Osteoblast (primary cell): ENCODE measurements at regions not wholly inside any gene's neighbourhood (a gene's known extent, or its start where the extent isn't known, plus 50 kb on each side); places are given as distances from the start of the nearest gene placed in this dataset.

Experiments used
- DNase-seq: peaks from one replicate; pipeline ENCODE4 v3.0.0; 2011; ENCODE audit warnings: low spot score, mixed read lengths; ENCODE audit not compliant: insufficient read length; ENCODE audit errors: missing footprints
- H2AFZ ChIP-seq: 2 replicates; pipeline ENCODE4 v1.6.0; 2011; ENCODE audit warnings: mild to moderate bottlenecking, low read length
- H3K27ac ChIP-seq: 2 replicates; pipeline ENCODE4 v1.5.1; 2011; ENCODE audit warnings: mild to moderate bottlenecking, low read depth, low read length, moderate library complexity
- H3K27me3 ChIP-seq: 2 replicates; pipeline ENCODE4 v1.6.0; 2012; ENCODE audit warnings: mild to moderate bottlenecking, control low read depth, inconsistent platforms, low read length, moderate library complexity; ENCODE audit not compliant: insufficient read depth
- H3K36me3 ChIP-seq: 2 replicates; pipeline ENCODE4 v1.5.1; 2011; ENCODE audit warnings: mild to moderate bottlenecking, low read length, control low read depth, moderate library complexity; ENCODE audit not compliant: insufficient read depth
- H3K4me1 ChIP-seq: 2 replicates; pipeline ENCODE4 v1.5.1; 2011; ENCODE audit warnings: mild to moderate bottlenecking, low read length, control low read depth, moderate library complexity; ENCODE audit not compliant: insufficient read depth
- H3K4me2 ChIP-seq: 2 replicates; pipeline ENCODE4 v1.6.0; 2011; ENCODE audit warnings: mild to moderate bottlenecking, low read length; ENCODE audit not compliant: insufficient read depth
- H3K4me3 ChIP-seq: fragments of 200-600 bp; sonication (generic); 3 replicates; pipeline ENCODE4 v1.5.1; 2012; ENCODE audit warnings: mild to moderate bottlenecking, low read length, inconsistent platforms; ENCODE audit not compliant: insufficient read depth
- H3K79me2 ChIP-seq: 2 replicates; pipeline ENCODE4 v1.6.0; 2012; ENCODE audit warnings: mild to moderate bottlenecking, low read length, control low read depth, inconsistent platforms; ENCODE audit not compliant: insufficient read depth
- H3K9me3 ChIP-seq: 2 replicates; pipeline ENCODE4 v1.5.1; 2011; ENCODE audit warnings: low read depth, low read length, control low read depth
- H4K20me1 ChIP-seq: 2 replicates; pipeline ENCODE4 v1.6.0; 2012; ENCODE audit warnings: mild to moderate bottlenecking, low read length, control low read depth; ENCODE audit not compliant: insufficient read depth
- CTCF ChIP-seq: IDR thresholded peaks from 2 replicates; pipeline ENCODE4 v1.5.1; 2011; ENCODE audit warnings: mild to moderate bottlenecking, low read depth, low read length, moderate library complexity; ENCODE audit errors: extremely low read depth

- no peak for TF ChIP-seq CTCF
- H2AFZ ChIP-seq: no peak overlapping the region
- H3K27ac ChIP-seq: no peak overlapping the region
- no peak for DNase-seq
- no peaks in the 10 kb centered on the region for H3K36me3 ChIP-seq
- no peaks in the 10 kb centered on the region for H3K4me1 ChIP-seq
- no peaks in the 10 kb centered on the region for H4K20me1 ChIP-seq
- no peaks in the 10 kb centered on the region for H3K79me2 ChIP-seq
- H3K4me3 ChIP-seq: no peak overlapping the region
- H3K9me3 ChIP-seq: peaks cover 3% of the 10 kb centered on the region
- H3K4me2 ChIP-seq: no peak overlapping the region
- H3K27me3 ChIP-seq: no peaks in the 10 kb centered on the region
Measured at GRCh38 chr5:23579566-23579965, 72.2 kb downstream of the PRDM9 start.

- DNase-seq: no peak
- Histone ChIP-seq H3K4me2 (no peak overlapping the region), H3K79me2 (no peaks in the 10 kb centered on the region), H2AFZ (no peak overlapping the region), H3K4me3 (no peak overlapping the region), H3K36me3 (no peaks in the 10 kb centered on the region), H3K27me3 (no peaks in the 10 kb centered on the region), H4K20me1 (no peaks in the 10 kb centered on the region), H3K27ac (no peak overlapping the region), H3K4me1 (no peaks in the 10 kb centered on the region), H3K9me3 (peaks cover 3% of the 10 kb centered on the region)
- TF ChIP-seq CTCF: no peak
Measured at GRCh38 chr5:23583081-23583480, 75.7 kb downstream of the PRDM9 start.

- Histone ChIP-seq H3K27me3 (no peaks in the 10 kb centered on the region), H3K4me1 (no peaks in the 10 kb centered on the region), H3K36me3 (no peaks in the 10 kb centered on the region), H3K4me3 (no peak overlapping the region), H3K9me3 (no peaks in the 10 kb centered on the region), H3K27ac (no peak overlapping the region), H2AFZ (no peak overlapping the region), H3K4me2 (no peak overlapping the region), H3K79me2 (no peaks in the 10 kb centered on the region), H4K20me1 (no peaks in the 10 kb centered on the region)
- no peak for TF ChIP-seq CTCF
- no peak for DNase-seq
Measured at GRCh38 chr5:23588841-23589326, 81.5 kb downstream of the PRDM9 start.

GRCh38 chr5:23591250-23591649 lies 83.8 kb downstream of the PRDM9 start:
- no peaks in the 10 kb centered on the region for H3K27me3 ChIP-seq
- H3K27ac ChIP-seq: no peak overlapping the region
- H3K4me1 ChIP-seq: no peaks in the 10 kb centered on the region
- no peak overlapping the region for H3K4me2 ChIP-seq
- no peak for TF ChIP-seq CTCF
- peaks cover 2% of the 10 kb centered on the region for H3K9me3 ChIP-seq
- no peaks in the 10 kb centered on the region for H3K79me2 ChIP-seq
- H3K4me3 ChIP-seq: no peak overlapping the region
- H2AFZ ChIP-seq: no peak overlapping the region
- no peak for DNase-seq
- no peaks in the 10 kb centered on the region for H4K20me1 ChIP-seq
- H3K36me3 ChIP-seq: no peaks in the 10 kb centered on the region
